ENCODE measurements at regions not wholly inside any gene's neighbourhood (a gene's known extent, or its start where the extent isn't known, plus 50 kb on each side); places are given as distances from the start of the nearest gene placed in this dataset.

DNA sequence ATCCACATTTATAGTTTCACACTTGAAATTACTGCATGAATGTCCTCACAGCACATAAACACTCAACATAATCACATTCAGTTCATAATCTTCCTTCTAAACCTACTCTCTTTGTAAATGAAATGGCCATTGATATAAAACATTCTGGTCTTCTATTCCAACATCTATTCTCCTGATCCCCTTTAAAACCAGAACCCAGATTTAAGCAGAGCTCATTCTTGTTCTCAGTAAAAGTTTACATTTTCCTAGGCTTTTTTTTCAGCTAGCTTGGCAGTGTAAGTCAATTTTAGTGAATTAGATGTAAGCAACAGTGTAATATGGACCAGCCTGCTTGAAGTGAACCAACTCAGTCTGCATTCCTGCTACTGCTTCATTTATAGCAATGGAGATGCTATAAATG, 460.7 kb upstream of the RGS18 start:
- Histone ChIP-seq H3K27ac (ENCODE audit: extremely low read length, insufficient read depth, low read length) (no peak overlapping the region), H3K79me2 (ENCODE audit: insufficient read depth, low read length) (no peaks in the 10 kb centered on the region), H4K20me1 (ENCODE audit: insufficient read depth, low read length) (no peaks in the 10 kb centered on the region), H3K9ac (ENCODE audit: insufficient read depth, low read depth, low read length) (no peak overlapping the region), H3K36me3 (replicated peaks in 1 of 2; ENCODE audit: control insufficient read depth in 1 of 2, insufficient read depth in 2 of 2, low read length in 2 of 2) (no peaks in the 10 kb centered on the region), H3K4me1 (ENCODE audit: insufficient read depth, low read length) (no peaks in the 10 kb centered on the region), H2AFZ (ENCODE audit: low read length) (no peak overlapping the region), H3K4me2 (ENCODE audit: low read depth, low read length) (no peak overlapping the region), H3K27me3 (ENCODE audit: control insufficient read depth in 1 of 2, insufficient read depth in 2 of 2, low read length in 2 of 2) (no peaks in the 10 kb centered on the region), H3K9me3 (ENCODE audit: low read length) (no peaks in the 10 kb centered on the region; the same call in 1 of the 2 replicates), H3K4me3 (replicated peaks in 1 of 3; ENCODE audit: insufficient read depth in 1 of 3, low read depth in 2 of 3, low read length in 3 of 3) (no peak overlapping the region)
- POLR2A ChIA-PET: no interaction called here
- ATAC-seq (no peak), DNase-seq (ENCODE audit: low spot score) (no peak), FAIRE-seq (no peak)
- in situ Hi-C loops (cut with HindIII; ENCODE audit: extremely low pct_ligation_motif_present, low pct_unique_long_range_greater_than_20kb) (no loop called here), intact Hi-C loops (cut with micrococcal nuclease; ENCODE audit: unreplicated experiment) (no loop called here)
- no TSS peak for BruUV-seq (replicated peaks)
- CTCF ChIA-PET (ENCODE audit: low intra/inter-chr PET ratio, low total read pairs): no interaction called here
- TF ChIP-seq, protein P1, sequence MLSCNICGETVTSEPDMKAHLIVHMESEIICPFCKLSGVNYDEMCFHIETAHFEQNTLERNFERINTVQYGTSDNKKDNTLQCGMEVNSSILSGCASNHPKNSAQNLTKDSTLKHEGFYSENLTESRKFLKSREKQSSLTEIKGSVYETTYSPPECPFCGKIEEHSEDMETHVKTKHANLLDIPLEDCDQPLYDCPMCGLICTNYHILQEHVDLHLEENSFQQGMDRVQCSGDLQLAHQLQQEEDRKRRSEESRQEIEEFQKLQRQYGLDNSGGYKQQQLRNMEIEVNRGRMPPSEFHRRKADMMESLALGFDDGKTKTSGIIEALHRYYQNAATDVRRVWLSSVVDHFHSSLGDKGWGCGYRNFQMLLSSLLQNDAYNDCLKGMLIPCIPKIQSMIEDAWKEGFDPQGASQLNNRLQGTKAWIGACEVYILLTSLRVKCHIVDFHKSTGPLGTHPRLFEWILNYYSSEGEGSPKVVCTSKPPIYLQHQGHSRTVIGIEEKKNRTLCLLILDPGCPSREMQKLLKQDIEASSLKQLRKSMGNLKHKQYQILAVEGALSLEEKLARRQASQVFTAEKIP (CRISPR knock-in tag; IDR thresholded peaks at IDR 0.05; ENCODE audit: borderline replicate concordance): no peak
- no peak for TF ChIP-seq ZNF468 (CRISPR knock-in tag; IDR thresholded peaks at IDR 0.05)
- TF ChIP-seq NAIF1 (CRISPR knock-in tag; IDR thresholded peaks at IDR 0.05; ENCODE audit: borderline replicate concordance): no peak
- no peak for TF ChIP-seq KAT7 (CRISPR knock-in tag; IDR thresholded peaks at IDR 0.05; ENCODE audit: borderline replicate concordance)
- TF ChIP-seq, protein P2, sequence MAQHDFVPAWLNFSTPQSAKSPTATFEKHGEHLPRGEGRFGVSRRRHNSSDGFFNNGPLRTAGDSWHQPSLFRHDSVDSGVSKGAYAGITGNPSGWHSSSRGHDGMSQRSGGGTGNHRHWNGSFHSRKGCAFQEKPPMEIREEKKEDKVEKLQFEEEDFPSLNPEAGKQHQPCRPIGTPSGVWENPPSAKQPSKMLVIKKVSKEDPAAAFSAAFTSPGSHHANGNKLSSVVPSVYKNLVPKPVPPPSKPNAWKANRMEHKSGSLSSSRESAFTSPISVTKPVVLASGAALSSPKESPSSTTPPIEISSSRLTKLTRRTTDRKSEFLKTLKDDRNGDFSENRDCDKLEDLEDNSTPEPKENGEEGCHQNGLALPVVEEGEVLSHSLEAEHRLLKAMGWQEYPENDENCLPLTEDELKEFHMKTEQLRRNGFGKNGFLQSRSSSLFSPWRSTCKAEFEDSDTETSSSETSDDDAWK (CRISPR knock-in tag; IDR thresholded peaks at IDR 0.05): no peak
- no peak for TF ChIP-seq ZNF737 (CRISPR knock-in tag; IDR thresholded peaks at IDR 0.05; ENCODE audit: borderline replicate concordance)
- no peak for TF ChIP-seq NR1H2 (CRISPR knock-in tag; IDR thresholded peaks at IDR 0.05; ENCODE audit: borderline replicate concordance, low read depth)
- no peak for TF ChIP-seq NCOA1 (CRISPR knock-in tag; IDR thresholded peaks at IDR 0.05)
- no peak for TF ChIP-seq CAMTA2 (CRISPR knock-in tag; IDR thresholded peaks at IDR 0.05; ENCODE audit: borderline replicate concordance)
- TF ChIP-seq, protein P3, sequence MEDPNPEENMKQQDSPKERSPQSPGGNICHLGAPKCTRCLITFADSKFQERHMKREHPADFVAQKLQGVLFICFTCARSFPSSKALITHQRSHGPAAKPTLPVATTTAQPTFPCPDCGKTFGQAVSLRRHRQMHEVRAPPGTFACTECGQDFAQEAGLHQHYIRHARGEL (CRISPR knock-in tag; IDR thresholded peaks at IDR 0.05): no peak
- TF ChIP-seq, protein P4, sequence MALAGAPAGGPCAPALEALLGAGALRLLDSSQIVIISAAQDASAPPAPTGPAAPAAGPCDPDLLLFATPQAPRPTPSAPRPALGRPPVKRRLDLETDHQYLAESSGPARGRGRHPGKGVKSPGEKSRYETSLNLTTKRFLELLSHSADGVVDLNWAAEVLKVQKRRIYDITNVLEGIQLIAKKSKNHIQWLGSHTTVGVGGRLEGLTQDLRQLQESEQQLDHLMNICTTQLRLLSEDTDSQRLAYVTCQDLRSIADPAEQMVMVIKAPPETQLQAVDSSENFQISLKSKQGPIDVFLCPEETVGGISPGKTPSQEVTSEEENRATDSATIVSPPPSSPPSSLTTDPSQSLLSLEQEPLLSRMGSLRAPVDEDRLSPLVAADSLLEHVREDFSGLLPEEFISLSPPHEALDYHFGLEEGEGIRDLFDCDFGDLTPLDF (CRISPR knock-in tag; IDR thresholded peaks at IDR 0.05): no peak
- TF ChIP-seq RNF2 (conservative IDR thresholded peaks at IDR 0.05; ENCODE audit: low read depth): no peak
- TF ChIP-seq THAP11 (CRISPR knock-in tag; IDR thresholded peaks at IDR 0.05): no peak
- TF ChIP-seq GATAD1 (CRISPR knock-in tag; IDR thresholded peaks at IDR 0.05): no peak
- TF ChIP-seq ZNF879 (CRISPR knock-in tag; IDR thresholded peaks at IDR 0.05): no peak
- TF ChIP-seq, protein P5, sequence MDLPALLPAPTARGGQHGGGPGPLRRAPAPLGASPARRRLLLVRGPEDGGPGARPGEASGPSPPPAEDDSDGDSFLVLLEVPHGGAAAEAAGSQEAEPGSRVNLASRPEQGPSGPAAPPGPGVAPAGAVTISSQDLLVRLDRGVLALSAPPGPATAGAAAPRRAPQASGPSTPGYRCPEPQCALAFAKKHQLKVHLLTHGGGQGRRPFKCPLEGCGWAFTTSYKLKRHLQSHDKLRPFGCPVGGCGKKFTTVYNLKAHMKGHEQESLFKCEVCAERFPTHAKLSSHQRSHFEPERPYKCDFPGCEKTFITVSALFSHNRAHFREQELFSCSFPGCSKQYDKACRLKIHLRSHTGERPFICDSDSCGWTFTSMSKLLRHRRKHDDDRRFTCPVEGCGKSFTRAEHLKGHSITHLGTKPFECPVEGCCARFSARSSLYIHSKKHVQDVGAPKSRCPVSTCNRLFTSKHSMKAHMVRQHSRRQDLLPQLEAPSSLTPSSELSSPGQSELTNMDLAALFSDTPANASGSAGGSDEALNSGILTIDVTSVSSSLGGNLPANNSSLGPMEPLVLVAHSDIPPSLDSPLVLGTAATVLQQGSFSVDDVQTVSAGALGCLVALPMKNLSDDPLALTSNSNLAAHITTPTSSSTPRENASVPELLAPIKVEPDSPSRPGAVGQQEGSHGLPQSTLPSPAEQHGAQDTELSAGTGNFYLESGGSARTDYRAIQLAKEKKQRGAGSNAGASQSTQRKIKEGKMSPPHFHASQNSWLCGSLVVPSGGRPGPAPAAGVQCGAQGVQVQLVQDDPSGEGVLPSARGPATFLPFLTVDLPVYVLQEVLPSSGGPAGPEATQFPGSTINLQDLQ (CRISPR knock-in tag; IDR thresholded peaks at IDR 0.05): no peak
- TF ChIP-seq, protein P6, sequence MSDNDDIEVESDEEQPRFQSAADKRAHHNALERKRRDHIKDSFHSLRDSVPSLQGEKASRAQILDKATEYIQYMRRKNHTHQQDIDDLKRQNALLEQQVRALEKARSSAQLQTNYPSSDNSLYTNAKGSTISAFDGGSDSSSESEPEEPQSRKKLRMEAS (IDR thresholded peaks at IDR 0.05): no peak

All from HepG2 (cell line).